ENCODE measurements at regions not wholly inside any gene's neighbourhood (a gene's known extent, or its start where the extent isn't known, plus 50 kb on each side); places are given as distances from the start of the nearest gene placed in this dataset.

DNA sequence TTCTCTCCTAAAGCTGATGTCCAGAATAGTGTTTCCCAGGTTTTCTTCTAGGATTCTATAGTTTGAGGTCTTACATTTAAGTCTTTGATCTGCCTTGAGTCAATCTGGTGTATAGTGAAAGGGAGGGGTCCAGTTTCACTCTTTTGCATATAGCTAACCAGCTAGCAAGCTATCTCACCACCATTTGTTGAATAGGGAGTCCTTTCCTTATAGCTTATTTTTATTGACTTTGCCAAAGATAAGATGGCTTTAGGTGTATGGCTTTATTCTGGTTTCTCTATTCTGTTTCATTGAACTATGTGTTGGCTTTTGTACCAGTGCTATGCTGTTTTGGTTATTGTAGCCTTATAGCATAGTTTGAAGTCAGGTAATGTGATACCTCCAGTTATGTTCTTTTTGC is 1386.1 kb downstream of the SLITRK5 start:
- Mint-ChIP-seq H3K9me3 (peaks cover 11% of the 10 kb centered on the region), H3K36me3 (ENCODE audit: low read depth) (no peaks in the 10 kb centered on the region), H3K27me3 (ENCODE audit: low read depth, poor library complexity) (no peaks in the 10 kb centered on the region), H3K4me1 (no peaks in the 10 kb centered on the region), H3K4me3 (no peak overlapping the region), H3K27ac (no peak overlapping the region)
- DNase-seq: no peak
- TF ChIP-seq, protein P1, sequence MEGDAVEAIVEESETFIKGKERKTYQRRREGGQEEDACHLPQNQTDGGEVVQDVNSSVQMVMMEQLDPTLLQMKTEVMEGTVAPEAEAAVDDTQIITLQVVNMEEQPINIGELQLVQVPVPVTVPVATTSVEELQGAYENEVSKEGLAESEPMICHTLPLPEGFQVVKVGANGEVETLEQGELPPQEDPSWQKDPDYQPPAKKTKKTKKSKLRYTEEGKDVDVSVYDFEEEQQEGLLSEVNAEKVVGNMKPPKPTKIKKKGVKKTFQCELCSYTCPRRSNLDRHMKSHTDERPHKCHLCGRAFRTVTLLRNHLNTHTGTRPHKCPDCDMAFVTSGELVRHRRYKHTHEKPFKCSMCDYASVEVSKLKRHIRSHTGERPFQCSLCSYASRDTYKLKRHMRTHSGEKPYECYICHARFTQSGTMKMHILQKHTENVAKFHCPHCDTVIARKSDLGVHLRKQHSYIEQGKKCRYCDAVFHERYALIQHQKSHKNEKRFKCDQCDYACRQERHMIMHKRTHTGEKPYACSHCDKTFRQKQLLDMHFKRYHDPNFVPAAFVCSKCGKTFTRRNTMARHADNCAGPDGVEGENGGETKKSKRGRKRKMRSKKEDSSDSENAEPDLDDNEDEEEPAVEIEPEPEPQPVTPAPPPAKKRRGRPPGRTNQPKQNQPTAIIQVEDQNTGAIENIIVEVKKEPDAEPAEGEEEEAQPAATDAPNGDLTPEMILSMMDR (IDR thresholded peaks at IDR 0.05): no peak

DNA sequence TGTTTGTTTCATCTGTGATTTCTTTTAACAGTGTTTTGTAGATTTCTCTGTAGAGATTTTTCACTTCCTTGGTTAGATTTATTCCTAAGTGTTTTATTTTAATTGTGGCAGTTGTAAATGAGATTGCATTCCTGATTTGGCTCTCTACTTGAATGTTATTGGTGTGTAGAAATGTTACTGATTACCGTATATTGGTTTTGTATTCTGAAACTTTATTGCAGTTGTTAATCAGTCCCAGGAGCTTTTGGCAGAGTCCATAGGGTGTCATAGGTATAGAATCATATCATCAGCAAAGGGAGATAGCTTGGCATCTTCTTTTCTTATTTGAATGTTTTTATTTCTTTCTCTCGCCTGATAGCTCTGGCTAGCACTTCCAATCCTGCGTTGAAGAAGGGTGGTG is 1386.7 kb downstream of the SLITRK5 start:
- Mint-ChIP-seq H3K9me3 (peaks cover 11% of the 10 kb centered on the region), H3K36me3 (ENCODE audit: low read depth) (no peaks in the 10 kb centered on the region), H3K4me1 (no peaks in the 10 kb centered on the region), H3K4me3 (no peak overlapping the region), H3K27ac (no peak overlapping the region), H3K27me3 (ENCODE audit: low read depth, poor library complexity) (no peaks in the 10 kb centered on the region)
- TF ChIP-seq, protein P1 (IDR thresholded peaks at IDR 0.05): no peak
- no peak for DNase-seq

DNA sequence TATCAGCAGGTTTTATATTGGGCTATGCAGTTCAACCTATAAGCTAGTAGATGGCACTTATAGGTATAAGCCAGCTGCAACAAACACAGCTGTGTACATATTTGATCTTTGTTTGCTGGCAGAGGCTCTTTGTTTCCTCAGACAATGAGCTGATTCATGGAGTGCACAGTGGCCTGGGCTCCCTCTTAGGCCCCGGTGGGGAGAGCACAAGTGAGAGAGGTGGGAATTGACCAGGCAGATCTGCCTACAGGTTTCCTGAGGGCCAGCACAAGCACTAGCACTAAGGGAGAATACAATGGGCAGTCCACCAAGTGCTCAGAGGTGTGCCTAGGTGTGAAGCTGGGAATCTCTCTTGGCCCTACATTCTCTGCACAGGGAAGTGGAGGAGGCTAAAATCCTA is 1390.7 kb downstream of the SLITRK5 start:
- Mint-ChIP-seq H3K4me1 (no peaks in the 10 kb centered on the region), H3K4me3 (no peak overlapping the region), H3K27ac (no peak overlapping the region), H3K27me3 (ENCODE audit: low read depth, poor library complexity) (no peaks in the 10 kb centered on the region), H3K9me3 (peaks cover 10% of the 10 kb centered on the region), H3K36me3 (ENCODE audit: low read depth) (no peaks in the 10 kb centered on the region)
- TF ChIP-seq, protein P1 (IDR thresholded peaks at IDR 0.05): no peak
- DNase-seq: no peak

DNA sequence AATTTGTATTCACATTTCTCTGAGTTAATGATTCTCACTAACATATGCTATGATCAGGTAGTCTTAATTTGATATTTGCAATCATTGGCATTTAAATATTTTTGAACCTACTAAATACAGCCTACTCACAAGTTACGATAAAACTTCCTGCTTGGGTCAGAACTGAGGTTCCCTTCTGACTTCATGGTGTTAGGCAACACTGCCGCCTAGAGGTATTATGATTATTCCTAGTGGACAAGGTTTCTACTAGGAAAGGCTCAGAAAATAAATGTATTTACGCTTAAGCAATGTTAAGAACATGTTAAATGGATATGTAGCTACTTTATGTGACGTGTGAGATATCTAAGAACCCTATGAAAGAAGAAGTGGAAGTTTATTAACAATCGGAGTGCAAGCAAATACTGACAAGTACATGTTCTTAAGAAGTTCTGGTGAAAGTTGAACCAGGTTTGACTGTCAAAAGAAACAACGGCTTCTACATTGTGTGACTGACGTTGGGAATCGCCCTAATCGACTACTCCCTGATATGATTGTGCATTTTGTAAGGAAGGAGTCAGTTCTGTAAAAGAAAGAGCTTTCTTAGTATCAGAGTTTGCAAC is 1395.8 kb downstream of the SLITRK5 start:
- H3K9me3 Mint-ChIP-seq: no peaks in the 10 kb centered on the region
- H3K4me3 Mint-ChIP-seq: no peak overlapping the region
- DNase-seq: peak; percentile 37

DNA sequence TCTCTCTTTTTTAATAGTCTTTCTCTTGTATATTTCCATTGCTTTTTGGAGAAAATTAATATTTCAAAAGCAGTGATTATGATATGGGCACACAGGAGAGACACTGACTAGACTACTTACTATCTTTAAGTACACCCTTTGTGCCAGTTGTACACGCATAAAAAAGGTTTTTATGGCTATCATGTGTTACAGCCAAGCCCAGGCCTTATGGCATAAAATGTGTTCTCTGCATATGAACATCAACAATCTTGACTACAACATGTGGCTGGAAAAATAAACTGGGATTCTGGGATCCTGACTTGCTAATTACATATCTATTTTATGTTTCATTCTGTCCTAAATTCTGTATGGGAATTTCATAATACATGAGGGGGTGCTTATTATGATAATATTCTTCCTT is 1401.8 kb downstream of the SLITRK5 start:
- Mint-ChIP-seq H3K4me3 (no peak overlapping the region), H3K36me3 (ENCODE audit: low read depth) (no peaks in the 10 kb centered on the region), H3K27ac (no peak overlapping the region), H3K27me3 (ENCODE audit: low read depth, poor library complexity) (peaks cover 2% of the 10 kb centered on the region), H3K9me3 (no peaks in the 10 kb centered on the region), H3K4me1 (no peaks in the 10 kb centered on the region)
- DNase-seq: no peak
- TF ChIP-seq, protein P1 (IDR thresholded peaks at IDR 0.05): no peak

More for the DNA sequence above, 1395.8 kb downstream of the SLITRK5 start:
- Mint-ChIP-seq H3K27me3 (ENCODE audit: low read depth, poor library complexity) (no peaks in the 10 kb centered on the region), H3K27ac (no peak overlapping the region), H3K36me3 (ENCODE audit: low read depth) (no peaks in the 10 kb centered on the region), H3K4me1 (no peaks in the 10 kb centered on the region)
- TF ChIP-seq, protein P1 (IDR thresholded peaks at IDR 0.05): peak; percentile 78

DNA sequence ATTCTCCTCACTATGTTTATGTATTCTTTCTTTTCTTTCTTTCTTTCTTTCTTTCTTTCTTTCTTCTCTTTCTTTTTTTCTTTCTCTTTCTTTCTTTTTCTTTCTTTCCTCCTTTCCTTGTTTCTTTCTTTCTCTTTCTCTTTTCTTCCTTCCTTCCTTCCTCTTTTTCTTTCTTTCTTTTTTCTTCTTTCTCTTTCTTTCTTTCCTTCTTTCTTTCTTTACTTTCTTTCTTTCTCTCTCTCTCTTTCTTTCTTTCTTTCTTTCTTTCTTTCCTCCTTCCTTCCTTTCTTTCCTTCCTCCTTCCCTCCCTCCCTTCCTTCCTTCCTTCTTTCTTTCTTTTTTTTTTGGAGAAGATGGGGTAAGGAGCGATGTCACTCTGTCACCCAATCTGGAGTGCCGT is 1405.5 kb downstream of the SLITRK5 start:
- H3K9me3 Mint-ChIP-seq: no peaks in the 10 kb centered on the region
- TF ChIP-seq, protein P1 (IDR thresholded peaks at IDR 0.05): no peak
- no peak overlapping the region for H3K4me3 Mint-ChIP-seq
- no peak overlapping the region for H3K27ac Mint-ChIP-seq
- no peak for DNase-seq
- H3K4me1 Mint-ChIP-seq: no peaks in the 10 kb centered on the region
- peaks cover 2% of the 10 kb centered on the region for H3K27me3 Mint-ChIP-seq (ENCODE audit: low read depth, poor library complexity)
- H3K36me3 Mint-ChIP-seq (ENCODE audit: low read depth): no peaks in the 10 kb centered on the region
